ENCODE measurements at regions not wholly inside any gene's neighbourhood (a gene's known extent, or its start where the extent isn't known, plus 50 kb on each side); places are given as distances from the start of the nearest gene placed in this dataset.

GRCh38 chr12:43221216-43221615 is 330.8 kb downstream of the ADAMTS20 start (continued):
- TF ChIP-seq ZNF532 (CRISPR knock-in tag; IDR thresholded peaks at IDR 0.05; ENCODE audit: borderline replicate concordance) (no peak), FOXK1 (CRISPR knock-in tag; IDR thresholded peaks at IDR 0.05) (no peak), MAX (CRISPR knock-in tag; IDR thresholded peaks at IDR 0.05) (no peak), TP53 (CRISPR knock-in tag; IDR thresholded peaks at IDR 0.05) (no peak), ZNF671 (CRISPR knock-in tag; IDR thresholded peaks at IDR 0.05) (no peak)

GRCh38 chr12:43216490-43216889 is 335.5 kb downstream of the ADAMTS20 start:
- H3K4me1 Mint-ChIP-seq = peaks cover 3% of the 10 kb centered on the region; the same call in 1 of the 2 replicates
- POLR2A ChIA-PET = no interaction called here
- H3K4me3 Mint-ChIP-seq = no peak overlapping the region
- no peak overlapping the region for H3K27ac Mint-ChIP-seq
- no peaks in the 10 kb centered on the region for H3K36me3 Mint-ChIP-seq
- CTCF ChIA-PET = interaction anchor here (0.5 kb wide), 1 partner anchor 1077 kb away, joined by 3 read pairs; no protein-coding TSS in a partner anchor
- no peak for ATAC-seq
- TF ChIP-seq KAT7 (CRISPR knock-in tag; IDR thresholded peaks at IDR 0.05; ENCODE audit: borderline replicate concordance) (no peak), NR3C1 (CRISPR knock-in tag; conservative IDR thresholded peaks at IDR 0.05; ENCODE audit: low read depth) (no peak), ZNF219 (CRISPR knock-in tag; IDR thresholded peaks at IDR 0.05; ENCODE audit: borderline replicate concordance) (no peak), MLX (CRISPR knock-in tag; IDR thresholded peaks at IDR 0.05) (no peak), FOXJ3 (CRISPR knock-in tag; IDR thresholded peaks at IDR 0.05; ENCODE audit: borderline replicate concordance) (no peak), HMGA2 (CRISPR knock-in tag; IDR thresholded peaks at IDR 0.05) (no peak), CBFB (CRISPR knock-in tag; IDR thresholded peaks at IDR 0.05; ENCODE audit: low read depth) (no peak), ZNF512 (CRISPR knock-in tag; IDR thresholded peaks at IDR 0.05; ENCODE audit: borderline replicate concordance) (no peak), MYBL2 (CRISPR knock-in tag; IDR thresholded peaks at IDR 0.05) (no peak), PRRX2 (CRISPR knock-in tag; IDR thresholded peaks at IDR 0.05) (no peak), MAX (CRISPR knock-in tag; IDR thresholded peaks at IDR 0.05) (no peak), FOXP1 (CRISPR knock-in tag; IDR thresholded peaks at IDR 0.05; ENCODE audit: borderline replicate concordance) (no peak), NR2C2 (CRISPR knock-in tag; IDR thresholded peaks at IDR 0.05) (no peak), NFATC4 (CRISPR knock-in tag; IDR thresholded peaks at IDR 0.05) (no peak), PRDM15 (CRISPR knock-in tag; IDR thresholded peaks at IDR 0.05) (no peak), OVOL2 (CRISPR knock-in tag; IDR thresholded peaks at IDR 0.05; ENCODE audit: borderline replicate concordance) (no peak), ZNF416 (CRISPR knock-in tag; IDR thresholded peaks at IDR 0.05) (no peak), CTCF (IDR thresholded peaks at IDR 0.05) (no peak), TCF7 (CRISPR knock-in tag; IDR thresholded peaks at IDR 0.05; ENCODE audit: low read depth) (no peak)
- no peaks in the 10 kb centered on the region for H3K9me3 Mint-ChIP-seq
- DNase-seq (ENCODE audit: low spot score) = no peak
- H3K27me3 Mint-ChIP-seq (ENCODE audit: low read depth) = no peaks in the 10 kb centered on the region

Data from WTC11 (cell line).